Umbilical cord (tissue), 1 donor: ENCODE measurements at regions not wholly inside any gene's neighbourhood (a gene's known extent, or its start where the extent isn't known, plus 50 kb on each side); places are given as distances from the start of the nearest gene placed in this dataset.
"Not testable (repeated sequence)": the region's sequence is repeated elsewhere in the genome, so short reads cannot be mapped to it uniquely, and the experiment has no call there.

ENCODE experiments used
- DNase-seq: peaks from one replicate; pipeline ENCODE4 v3.0.0-alpha.2; 2015; ENCODE audit warnings: low spot score

DNA sequence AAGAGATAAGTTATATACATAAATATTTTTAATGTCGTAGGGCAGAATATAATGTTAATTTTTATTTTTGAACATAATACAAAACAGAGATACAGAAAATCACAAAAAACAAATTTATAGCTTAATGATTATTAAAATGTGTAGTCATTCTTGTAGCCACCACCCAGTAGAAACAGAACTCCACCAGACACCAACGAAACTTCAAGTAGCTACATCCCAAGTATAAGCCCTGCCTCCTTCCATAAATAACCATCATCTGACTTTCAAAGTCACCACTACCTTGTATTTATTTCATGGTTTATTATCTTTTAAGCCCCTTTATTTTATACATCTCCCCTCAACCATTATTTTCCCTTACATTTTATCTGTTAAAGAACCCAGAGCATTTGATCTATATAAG lies 111.9 kb upstream of the ZWINT start:
- DNase-seq, result no peak

DNA sequence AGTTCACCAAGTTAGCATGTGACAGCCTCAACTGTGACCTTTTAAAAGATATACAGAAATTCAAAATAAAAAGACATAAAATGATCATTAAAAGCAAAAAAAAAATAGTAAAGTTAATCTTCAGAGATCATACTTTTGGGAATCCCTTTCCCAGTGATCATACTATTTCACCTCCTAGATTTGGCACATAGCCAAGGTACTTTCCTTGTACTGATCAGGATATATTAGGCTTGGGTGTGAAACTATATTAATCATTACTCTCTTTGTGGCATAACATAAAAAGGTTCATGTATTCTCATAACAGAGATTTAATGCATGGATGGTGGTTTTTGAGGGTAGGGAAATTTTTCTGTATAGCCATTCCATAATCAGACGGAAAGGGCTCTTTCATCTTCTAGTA lies 109.6 kb upstream of the ZWINT start:
- no peak for DNase-seq

DNA sequence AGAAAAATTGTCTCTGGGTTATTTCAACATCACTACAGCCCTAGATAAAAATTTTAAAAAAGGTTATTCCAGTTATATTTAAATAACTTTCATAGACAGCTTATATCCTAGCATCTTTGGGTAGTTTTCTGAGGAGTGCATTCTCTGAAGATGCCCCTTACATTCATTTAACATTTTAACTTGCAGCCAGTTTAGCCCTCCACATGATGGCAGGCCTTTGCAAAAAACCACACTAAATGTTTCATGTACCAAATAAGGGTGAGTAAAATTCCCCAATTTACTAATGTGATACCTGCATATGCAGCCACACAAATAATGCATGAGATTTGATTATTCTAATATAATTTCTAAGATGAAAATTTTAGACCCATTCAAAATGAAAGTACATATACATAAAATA lies 108.4 kb upstream of the ZWINT start:
- peak; percentile 77 for DNase-seq

DNA sequence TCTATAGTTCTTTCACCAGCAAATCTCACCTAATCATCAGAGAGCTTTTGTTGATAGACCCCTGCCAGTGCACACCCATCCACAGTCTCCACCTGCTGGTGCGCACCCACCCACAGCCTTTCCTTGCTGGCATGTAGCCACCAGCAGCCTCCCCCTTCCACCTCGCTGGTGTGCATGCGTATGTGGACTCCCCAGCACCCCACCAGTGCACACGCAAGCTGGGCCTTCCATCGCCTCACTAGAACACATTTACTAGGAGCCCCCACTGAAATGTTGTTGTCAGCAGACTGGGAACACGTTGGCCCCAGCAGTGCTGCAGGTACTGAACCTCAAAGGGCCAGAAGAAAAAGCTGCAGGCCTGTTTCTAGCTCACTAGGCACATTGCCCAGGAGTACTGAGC lies 104.9 kb upstream of the ZWINT start:
- DNase-seq, result no peak

DNA sequence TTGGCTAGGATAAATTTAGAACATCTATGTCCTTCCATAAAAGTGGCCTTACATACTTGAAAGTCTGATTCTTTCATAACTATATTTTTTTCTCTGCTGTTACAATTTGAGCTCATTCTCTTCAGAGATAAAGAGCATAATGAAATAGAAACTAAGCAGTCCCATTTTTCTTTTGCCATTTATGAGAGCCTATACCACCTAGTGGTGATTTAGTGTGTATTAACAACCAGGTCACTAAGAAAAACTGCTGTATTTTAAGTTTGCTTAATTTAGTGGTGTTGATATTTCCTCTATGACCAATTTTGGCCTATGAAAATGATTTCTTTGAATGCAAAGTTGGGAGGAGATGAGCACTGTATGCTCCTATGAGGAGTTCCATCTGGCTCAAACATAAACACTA lies 88.7 kb upstream of the ZWINT start:
- peak; percentile 1 for DNase-seq

DNA sequence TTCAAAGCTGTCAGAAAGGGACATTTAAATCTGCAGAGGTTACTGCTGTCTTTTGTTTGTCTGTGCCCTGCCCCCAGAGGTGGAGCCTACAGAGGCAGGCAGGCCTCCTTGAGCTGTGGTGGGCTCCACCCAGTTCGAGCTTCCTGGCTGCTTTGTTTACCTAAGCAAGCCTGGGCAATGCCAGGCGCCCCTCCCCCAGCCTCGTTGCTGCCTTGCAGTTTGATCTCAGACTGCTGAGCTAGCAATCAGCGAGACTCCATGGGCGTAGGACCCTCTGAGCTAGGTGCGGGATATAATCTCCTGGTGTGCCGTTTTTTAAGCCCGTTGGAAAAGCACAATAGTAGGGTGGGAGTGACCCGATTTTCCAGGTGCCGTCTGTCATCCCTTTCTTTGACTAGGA lies 86.6 kb upstream of the ZWINT start:
- not testable (repeated sequence) for DNase-seq

DNA sequence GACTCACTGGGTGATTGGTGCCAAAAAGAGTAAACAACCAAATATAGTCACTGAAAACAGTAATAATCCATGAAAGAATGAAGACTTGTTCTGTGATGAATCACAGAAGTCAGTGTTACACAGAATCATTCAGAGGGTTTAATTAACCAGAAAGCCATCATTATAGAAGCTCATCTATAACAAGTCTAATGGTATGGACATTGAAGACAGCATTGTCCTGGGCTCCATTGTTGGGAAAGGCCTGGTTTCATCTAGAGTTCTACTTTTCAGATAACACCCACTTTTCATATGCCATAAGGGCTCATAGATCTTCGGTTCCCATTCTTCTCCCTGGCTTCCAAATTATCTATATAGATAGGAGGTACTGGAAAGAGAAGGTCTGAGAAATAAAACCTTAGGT lies 80.3 kb upstream of the ZWINT start:
- not testable (repeated sequence) for DNase-seq
